Activated CD8-positive, alpha-beta memory T cell treated with anti-CD3 and anti-CD28 coated beads, Interleukin-2, amount 50 U/mL, for 4 hours (primary cell): ENCODE measurements at regions not wholly inside any gene's neighbourhood (a gene's known extent, or its start where the extent isn't known, plus 50 kb on each side); places are given as distances from the start of the nearest gene placed in this dataset.

Experiments
- DNase-seq: peaks from one replicate; pipeline ENCODE4 v3.0.0-alpha.2; 2020

DNA sequence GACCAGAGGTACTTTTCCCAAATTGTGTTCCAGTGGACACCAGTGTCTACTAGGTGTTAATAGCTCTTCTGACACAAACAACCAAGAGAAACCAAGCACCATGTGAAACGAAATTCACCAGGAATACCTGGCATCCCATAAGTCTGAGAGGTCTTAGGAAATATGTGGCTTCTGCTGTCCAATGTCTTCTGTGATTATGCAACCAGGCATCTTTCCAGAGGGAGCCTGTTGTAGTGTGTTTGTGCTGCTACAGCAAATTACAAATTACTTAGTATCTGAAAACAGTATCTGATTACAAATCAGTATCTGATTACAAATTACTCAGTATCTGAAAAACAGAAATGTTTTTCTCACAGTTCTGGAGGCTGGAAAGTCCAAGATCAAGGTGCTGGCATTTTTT is 133.6 kb upstream of the NPVF start:
- DNase-seq = no peak

DNA sequence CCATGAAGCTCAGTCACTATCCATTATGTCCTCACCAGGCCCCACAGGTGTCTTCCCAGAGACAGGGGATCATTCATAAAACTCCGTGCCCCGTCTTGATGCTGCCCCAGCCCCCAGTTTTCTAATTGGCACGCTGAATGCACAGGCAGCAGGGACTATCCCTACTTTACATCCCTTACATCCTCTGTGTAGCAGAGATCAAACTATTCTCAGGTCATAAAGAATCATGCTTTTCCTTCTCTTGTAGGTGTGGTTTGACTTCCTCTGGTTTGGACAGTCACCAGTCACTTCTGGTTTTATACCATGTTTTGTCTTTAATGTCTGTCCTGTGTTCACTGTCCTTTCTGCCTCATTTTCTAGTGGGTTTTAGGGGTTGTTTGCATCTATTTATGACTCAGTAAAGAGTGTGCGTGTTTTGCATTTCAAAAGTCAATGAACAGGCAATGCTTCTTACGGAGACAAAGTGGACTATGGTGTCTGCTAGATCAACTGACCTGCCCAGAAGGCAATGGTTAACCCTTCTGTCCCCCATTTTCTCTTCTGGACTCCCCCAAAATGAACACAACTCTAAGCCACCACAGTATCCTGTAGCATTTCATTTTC is 140.4 kb upstream of the NPVF start:
- no peak for DNase-seq

DNA sequence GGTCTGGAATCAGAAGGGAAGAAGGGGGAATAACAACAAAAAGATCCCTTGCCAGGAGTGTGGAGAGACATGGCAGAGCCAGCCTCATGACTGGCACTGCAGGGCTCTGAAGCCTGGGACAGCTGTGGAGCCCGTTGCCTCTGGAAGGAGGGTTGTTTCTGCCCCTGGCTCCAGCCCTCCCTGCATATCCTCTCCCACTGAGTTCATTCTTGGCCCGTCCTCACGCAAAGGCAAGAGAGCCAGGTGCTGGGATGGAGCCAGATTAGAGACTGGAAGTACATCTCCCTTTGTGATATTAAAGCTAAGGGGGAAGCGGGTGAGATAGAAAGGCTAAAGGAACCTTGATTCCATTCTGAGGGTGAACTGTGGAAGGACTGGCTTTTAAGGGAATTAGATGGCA is 141.5 kb upstream of the NPVF start:
- no peak for DNase-seq

DNA sequence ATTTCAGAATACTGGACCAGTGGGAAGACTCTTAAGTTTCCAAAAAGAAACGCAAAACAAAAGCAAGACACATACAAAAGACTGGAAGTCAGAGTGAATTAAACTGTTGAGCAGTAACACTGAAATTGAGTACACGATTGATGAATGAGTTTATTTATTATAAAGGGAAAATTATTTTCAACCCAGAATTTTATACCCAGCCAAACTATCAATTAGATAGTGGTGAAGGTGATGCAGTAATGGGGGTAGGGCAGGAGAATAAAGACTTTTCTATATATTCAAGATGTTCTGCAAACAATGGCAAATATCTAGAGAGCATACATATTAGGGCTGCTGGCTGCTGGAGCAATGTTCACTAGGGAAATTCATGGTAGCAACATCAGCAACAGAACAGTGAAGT is 143.7 kb upstream of the NPVF start:
- no peak for DNase-seq

DNA sequence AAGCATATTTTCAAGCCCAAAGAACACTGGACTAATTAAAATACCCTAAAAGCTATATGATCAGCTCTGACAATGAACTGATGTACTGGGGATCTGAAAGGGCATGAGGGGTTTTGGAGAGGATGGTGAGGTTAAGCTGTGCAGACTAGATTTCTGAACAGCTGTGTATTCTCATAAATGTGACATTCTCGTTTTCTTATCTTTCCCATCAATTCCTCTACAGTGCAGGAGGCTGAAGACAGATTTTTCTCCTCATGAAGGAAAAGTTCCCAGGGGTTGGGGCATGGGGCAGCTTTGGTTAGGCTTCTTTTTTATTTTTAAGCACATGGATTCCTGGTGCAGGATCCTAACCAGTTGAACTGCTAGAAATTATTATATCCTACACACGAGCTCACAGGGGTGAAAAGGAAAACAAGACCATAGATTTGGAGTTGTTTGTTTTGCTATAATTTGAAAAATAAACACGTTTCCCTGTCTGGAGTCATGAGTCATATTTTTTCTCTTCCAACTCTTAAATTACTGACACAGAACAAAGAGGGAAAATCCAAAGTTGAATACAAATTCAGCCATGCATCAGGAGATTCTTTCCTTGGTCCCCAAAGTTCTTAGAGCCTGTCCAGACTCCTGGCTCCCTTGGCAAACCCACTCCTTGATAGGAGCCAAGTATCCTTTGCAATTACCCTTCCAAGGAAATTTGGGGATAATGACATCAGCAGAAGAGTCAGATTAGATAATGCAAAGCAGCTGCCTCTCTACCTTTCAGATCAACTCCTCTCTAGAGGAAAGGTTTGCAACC is 147.7 kb upstream of the NPVF start:
- DNase-seq = no peak

DNA sequence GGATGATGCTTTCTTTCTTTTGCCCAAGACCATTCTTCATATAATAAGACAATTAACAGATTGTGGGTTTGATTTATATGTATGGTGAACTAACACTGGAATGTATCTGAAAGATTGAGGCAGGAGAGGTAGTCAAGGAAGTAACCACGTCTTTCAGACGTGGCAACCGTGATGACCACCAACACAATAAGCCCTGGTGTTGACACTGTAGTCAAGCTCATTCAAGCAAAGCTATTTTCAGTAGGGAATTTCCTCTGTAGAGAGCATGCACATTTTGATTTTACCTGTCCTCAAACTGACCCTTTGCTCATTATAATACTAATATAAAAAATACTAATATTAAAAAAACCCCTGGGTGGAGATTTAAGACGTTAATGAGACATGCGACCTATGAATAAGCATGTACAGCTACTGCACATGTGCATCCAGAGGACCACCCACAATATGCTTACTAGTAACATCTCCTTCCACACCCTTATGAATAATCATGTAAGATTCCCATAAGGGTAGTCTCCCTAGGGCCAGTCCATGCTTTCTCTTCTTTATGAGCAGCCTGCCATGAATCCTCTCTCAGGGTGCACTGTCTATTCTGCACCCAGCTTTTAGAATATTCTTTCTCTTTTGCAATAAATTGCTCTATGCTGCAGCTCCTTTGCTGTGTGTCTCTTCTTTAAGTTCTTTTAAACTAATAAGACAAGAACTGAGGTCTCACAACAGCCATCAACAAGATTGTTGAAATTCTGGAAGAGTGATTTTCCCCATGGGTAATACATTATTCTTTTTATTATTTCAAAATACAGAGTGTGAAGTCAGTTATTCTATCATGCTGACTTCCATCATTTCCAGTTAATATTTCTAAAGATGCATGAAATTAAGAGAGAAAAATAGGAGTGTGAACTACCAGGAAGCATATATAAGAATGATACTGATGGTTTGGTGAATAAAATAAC is 151.3 kb upstream of the NPVF start:
- DNase-seq = no peak

DNA sequence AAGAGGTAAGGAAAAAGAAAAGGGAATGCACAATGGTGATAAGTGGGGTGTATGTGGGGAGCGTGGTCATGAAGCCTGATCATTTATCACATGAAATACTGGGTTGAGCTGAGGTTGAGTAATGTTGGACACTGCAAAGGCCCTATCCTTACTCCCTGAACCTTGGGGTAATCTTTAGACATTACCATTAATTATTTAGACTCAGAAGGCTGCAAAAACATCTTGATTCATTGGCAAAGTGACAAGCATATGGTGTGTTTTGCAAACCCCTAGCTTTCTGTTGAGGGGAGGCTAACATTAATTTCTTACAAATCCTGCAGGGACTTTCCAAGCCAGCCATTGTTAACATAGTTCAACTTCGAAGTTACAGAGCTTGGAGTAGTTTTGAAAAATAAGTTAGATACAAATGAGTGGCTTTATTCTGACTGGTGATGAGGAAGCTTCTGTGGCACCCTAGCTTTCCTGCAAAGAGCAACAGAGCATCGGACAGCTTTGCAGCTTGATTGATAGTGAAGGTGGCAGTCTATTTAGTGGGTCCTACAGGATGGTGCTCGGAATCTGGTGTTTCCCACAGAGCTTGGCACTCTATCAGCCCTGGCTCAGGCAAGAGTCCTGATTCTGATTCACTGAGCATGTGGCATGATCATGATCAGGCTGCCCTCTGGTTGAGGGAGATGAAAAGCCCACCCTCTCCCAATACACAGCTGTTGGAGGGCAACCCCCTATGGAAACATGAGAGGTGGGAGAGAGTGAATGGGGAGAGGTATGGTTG is 153.7 kb upstream of the NPVF start:
- no peak for DNase-seq

DNA sequence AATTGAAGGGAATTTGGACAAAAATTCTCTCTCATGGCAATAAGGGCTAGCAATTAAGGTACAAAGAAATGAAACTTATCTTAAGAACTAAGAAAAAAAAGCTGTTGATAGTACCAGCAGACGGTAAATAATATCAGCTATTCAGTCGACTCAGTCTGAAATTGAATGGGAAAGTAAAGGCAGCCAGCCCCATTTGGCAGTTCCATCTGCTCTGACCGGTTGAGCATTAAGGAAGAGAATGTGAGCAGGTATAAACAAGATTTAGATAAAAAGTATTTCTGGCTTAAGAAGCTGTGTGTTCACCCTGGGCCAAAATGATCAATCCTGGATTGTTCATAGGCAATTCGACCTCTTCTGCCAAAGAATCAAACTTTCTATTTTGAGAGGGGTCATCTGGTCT is 154.6 kb upstream of the NPVF start:
- DNase-seq = no peak

DNA sequence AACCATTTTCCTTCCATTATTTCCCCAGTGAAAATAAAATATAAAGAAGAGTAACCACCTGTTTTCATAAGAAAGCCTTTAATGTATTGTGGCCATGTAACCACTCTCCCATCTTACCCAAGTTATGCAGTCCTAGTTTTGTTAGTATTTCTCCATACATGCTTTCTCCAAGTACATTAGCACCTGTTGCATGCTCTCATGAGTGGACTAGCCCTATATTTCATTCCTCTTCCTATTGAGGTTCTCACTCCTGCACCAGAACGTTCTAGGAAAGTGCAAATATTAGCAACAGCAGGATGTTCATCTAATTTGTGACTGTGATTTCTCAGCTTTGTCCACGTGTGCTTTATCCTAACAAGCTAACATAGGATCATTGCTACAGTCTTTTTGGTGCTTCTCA is 155.1 kb upstream of the NPVF start:
- DNase-seq = no peak

DNA sequence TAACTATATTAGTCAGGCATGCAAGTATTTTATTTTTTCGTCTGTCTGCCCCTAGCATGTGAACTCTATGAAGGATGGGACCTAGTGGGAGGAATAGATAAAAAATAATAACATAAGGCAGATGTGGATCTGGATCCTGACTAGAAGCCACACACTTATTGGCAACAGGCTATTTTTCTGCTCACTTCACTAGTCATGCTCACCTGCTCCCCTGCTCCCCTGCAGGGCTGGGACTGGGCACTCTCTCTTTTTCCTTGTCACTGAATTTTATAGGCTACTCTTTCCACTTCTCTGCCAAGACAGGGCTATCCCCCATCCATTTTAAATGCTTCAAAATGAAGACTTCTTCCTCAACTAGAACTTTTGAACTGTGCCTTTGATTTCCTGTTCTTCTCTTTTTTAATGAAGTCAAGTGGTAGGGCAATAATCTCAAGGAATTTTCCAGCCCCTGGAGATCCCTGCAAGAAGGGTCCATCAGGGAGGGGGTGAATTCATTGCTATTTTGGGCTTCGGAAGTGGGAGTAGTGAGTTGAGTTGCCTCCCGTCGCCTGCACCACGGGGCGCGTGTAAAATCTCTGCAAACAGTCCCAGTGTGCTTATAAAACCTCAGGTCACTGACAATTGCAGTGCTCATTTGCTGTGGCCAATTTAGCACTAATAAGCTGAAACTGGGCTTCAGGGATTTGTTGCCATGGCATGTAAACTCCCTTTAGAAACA is 156.7 kb upstream of the NPVF start:
- DNase-seq = no peak

DNA sequence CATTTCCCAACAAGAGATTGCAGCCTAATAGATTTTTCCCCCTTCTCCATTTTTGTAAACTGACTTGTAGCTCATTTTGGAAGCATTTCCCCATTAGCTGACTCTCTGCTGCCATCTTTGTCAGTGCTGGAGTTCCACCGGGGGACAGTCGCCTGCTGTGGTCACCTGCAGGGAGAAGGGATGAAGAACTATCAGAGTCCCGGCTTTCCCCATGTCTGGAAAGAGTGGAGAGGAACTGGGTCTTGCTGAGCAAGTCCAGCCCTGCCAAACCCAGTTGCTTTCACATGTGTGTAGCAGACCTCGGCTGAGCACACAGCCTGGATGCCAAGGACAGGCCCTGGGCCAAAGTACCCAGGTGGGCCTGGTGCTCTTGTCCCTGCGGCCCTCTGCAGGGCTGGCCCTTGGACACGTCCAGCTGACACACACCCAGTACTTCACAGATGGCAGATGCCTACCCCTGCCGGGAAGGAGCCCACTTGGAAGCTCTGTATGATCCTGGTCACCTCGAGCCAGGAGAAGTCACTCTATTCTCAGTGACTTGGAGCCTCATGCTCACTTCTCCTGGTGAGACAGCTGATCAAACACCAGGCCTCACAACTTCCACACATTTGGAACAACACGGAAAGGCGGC is 157.3 kb upstream of the NPVF start:
- DNase-seq = no peak

DNA sequence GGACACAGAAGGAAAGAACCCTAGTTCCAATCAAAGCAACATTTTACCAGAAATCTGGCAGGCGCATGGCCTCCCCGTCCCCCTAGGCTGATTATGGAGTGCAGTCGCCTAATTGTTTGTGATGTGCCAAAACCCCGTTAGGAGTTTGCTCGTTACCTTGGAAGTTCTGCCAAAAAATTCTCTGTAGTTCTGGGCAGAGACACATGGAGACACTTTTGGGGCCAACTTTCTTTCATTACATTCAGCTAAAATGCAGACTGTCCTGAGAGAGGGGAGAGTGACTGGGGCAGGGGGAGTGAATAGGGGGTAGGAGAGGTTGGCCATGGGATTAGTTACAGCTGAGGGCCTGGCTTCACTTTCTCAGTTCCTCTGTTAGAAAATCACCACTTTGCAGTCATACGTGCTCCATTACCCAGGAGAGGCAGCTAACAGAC is 158.0 kb upstream of the NPVF start:
- no peak for DNase-seq

DNA sequence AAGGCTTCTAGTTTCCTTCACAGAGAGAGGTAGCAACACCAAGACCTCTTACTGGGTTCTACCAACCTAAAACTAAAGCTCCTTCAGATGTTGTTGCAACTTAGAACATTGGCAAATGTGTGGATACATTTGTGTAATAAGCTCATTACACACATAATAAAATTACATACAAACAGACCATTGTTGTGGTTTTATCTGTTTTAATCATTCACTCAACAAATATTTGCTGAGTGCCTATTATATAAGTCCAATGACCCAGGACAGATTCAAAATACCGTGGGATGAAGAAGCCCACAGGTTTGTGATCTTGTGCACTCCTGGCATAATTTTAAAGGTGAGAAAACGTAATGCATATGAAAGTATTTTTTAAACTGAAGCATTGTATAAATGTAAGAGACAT is 160.4 kb upstream of the NPVF start:
- no peak for DNase-seq

DNA sequence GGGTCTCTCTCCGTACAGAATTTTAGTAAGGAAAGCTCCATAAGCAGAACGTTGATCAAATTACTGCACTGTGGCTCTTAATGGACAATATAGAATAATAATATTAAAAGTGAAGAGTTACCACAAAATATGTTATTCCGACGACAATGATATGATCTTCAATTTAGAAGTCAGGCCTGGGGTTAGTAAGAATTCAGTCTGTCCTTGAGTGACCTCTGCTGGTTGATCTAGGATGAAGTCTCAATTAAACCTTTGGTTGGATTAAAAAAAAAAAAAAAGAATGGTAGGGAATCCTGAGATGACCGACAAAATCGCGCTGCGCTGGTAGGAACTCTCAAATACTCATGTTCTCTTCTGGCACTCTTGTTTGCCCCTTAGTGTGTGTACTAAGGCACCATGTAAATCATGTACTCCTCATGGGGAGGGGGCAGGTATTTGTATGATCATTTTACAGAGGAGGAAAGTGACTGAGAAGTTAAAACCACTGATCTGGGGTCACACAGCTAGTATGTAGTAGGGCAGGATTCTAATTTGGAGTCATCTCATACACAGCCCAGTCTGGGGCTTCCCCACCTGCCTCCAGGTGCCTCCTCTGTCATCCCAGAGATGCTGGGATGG is 161.3 kb upstream of the NPVF start:
- DNase-seq = no peak

DNA sequence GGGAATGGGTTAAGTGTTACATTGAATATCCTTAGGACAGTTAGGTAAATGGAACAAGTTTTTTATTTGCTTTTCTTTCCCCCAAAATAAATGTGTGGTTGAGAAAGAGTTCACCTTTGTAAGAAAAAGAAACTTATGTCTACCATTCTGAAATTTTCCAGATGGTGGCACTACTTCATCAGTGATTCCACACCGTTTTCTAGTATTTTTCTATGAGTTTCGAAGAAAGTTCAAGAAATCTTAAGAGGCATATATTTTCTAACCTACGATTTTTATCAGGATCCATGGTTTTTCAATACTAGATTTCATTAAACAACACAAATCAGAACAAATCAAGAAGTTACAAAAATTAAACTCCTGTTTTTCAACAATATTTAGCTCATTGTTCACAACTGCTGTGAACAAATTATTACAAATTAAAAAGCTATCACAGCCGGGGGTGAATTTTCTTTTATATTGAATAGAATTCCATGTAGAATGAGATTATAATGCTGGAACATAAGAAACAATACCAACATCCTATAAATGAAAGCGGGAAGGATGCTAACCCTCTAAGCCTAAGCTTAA is 163.1 kb upstream of the NPVF start:
- DNase-seq = no peak

DNA sequence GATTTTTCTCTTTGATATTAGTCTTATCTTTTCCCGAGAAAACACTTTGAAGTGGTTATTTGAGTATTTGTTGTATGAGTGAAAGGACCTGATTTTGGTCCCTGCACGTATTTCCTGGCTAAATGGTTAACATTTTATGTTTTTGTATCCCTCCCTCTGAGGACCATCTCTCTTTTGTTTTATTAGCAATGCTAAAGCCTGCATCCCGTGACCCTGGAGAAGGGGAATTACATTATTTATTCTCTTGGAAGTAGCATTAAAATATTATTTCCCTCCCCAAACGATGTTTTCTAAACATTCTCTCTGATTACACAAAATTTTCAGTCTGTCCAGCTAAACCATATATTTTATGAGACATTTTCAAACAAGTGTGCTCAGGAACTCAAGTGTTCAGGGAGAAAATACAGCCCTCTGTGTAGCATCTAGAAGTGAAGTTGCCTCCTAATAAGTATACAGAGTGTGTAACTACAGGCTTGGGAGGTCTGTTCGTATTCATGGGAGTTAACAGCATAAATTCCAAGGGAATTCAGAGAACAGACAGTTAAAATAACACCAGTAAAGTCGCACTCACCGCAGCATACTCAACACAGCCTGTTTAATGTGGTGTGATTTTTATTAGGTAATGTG is 163.8 kb upstream of the NPVF start:
- DNase-seq = no peak

DNA sequence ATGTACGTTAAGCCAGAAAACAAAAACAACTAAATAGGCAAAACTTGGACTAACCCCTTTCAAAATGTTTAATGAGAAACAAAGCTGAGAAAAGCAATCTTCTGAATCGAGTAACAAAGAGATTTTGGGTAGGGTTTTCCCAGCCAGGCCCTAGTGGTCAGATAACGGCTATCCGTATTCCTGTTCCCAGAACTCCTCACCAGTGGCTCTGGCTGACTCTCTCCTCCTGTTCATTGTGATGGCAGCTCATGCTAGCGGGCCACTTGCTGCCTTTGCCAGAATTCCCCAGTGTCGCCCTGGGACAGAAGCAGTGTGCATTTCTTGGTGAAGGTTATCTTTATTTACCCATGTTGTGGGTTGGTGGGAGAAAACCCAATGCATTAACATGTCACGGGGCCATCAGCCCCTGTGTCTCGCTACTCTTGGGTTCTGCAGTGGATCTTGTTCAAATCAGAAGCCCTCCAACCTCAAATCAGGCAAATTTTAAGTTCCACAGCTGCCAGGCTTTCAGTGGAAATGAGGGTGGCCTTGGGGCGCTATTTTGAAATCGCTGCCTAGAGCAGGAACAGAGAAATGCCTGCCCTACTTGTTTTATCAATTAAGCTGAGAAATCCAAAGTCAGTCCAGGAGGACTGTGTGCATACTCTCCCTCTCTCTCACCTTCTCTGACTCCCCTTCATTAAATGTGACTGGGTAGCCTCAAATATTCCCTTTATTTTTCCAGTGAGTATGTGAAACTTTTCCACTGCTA is 164.5 kb upstream of the NPVF start:
- no peak for DNase-seq

DNA sequence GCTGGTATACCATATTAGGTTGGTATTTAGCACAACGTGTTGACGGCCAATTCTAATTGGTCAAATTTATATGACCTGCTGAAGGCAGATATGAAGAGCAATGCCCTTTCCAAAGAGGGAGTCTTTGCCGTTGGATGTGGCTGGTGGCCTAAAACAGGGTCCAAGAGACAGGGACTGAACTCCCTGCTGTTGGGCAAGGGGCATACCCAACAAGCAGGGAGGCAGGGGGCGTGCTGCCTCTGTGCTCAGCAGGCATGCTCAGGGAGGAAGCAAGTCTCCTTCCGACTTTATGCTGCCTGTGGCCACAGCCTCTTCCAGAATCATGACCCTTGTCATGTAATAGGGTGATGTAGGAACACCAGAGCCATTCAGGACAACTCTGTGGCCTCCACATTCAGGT is 167.7 kb upstream of the NPVF start:
- DNase-seq = no peak

DNA sequence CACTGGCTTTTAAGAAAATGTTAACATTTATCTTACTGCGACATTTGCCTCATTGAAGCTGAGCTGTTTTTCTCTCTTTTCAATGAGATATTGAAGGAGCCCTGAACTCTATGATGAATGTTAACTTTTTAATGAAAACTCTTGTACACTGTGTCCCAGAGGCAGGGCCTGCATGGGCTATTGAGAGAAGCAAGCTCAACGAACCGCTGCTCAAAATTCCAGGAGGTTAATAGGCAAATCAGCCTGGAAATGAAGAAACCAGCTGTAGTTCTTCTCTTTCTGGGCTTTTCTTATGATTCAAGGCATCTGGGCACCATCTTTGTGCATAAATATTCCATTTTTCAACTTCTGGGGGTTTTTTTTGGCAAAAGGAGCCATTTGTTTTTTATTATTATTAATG is 168.4 kb upstream of the NPVF start:
- no peak for DNase-seq

DNA sequence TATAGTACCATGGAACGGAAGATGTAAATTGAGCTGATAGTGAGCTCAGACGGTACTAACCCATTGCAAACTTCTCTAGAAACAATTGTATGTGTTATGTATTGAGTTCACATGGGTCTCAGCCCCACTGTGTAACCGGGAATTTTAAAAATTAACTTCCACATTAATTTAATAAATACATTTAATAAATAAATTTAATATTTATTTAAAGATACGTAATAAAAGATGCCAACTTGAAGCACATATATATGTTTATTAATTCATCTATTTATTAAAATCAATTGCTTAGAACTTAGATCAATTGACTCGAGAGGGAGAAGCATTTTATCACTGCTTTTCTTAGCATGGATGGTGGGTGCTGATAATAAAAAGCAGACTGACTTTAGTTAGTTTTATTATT is 170.1 kb upstream of the NPVF start:
- DNase-seq = no peak
